ENCODE measurements at regions not wholly inside any gene's neighbourhood (a gene's known extent, or its start where the extent isn't known, plus 50 kb on each side); places are given as distances from the start of the nearest gene placed in this dataset.

GRCh38 chr22:48139776-48140175 lies 1377.3 kb downstream of the TBC1D22A start:
- no peak for TF ChIP-seq POLR2A (IDR thresholded peaks at IDR 0.05)
- no peak for TF ChIP-seq CTCF (IDR thresholded peaks at IDR 0.05)
